22Rv1 (cell line): ENCODE measurements at regions not wholly inside any gene's neighbourhood (a gene's known extent, or its start where the extent isn't known, plus 50 kb on each side); places are given as distances from the start of the nearest gene placed in this dataset.

Experiments used
- CTCF ChIP-seq: fragments of 450-650 bp; IDR thresholded peaks from 2 replicates; pipeline ENCODE4 v1.5.1; 2017; ENCODE audit warnings: mild to moderate bottlenecking
- ZFX ChIP-seq: fragments of 450-650 bp; IDR thresholded peaks from 2 replicates; pipeline ENCODE4 v1.6.1; 2017; ENCODE audit warnings: antibody characterized with exemption, borderline replicate concordance

- no peak for TF ChIP-seq CTCF
- TF ChIP-seq ZFX = no peak
Measured at GRCh38 chr2:59191781-59192180, 950.7 kb upstream of the FANCL start.
